Stomach (tissue), 4 donors: ENCODE measurements at regions not wholly inside any gene's neighbourhood (a gene's known extent, or its start where the extent isn't known, plus 50 kb on each side); places are given as distances from the start of the nearest gene placed in this dataset.

Experiments
- CTCF ChIP-seq, 7 experiments: fragments of 450-650 bp in 4 of 7; fragments of 200-600 bp in 3 of 7; sonication (generic) in 3 of 7; IDR thresholded peaks; one replicate each; pipeline ENCODE4 v1.5.1; 2016 to 2019; ENCODE audit warnings: antibody characterized with exemption in 7 of 7, control low read depth in 2 of 7, mild to moderate bottlenecking in 1 of 7
- EP300 ChIP-seq: sonication (generic); formaldehyde crosslinking; IDR thresholded peaks from one replicate; pipeline ENCODE4 v1.6.1; 2017; ENCODE audit warnings: antibody characterized with exemption
- POLR2A ChIP-seq, 4 donors: fragments of 450-650 bp; IDR thresholded peaks; one replicate each; pipeline ENCODE4 v1.6.1; 2016; ENCODE audit warnings: antibody characterized with exemption in 4 of 4, control low read depth in 2 of 4, mild to moderate bottlenecking in 1 of 4, moderate library complexity in 1 of 4
- POLR2AphosphoS5 ChIP-seq, 3 donors: sonication (generic); formaldehyde crosslinking; IDR thresholded peaks; one replicate each; pipeline ENCODE4 v1.6.1; 2016; ENCODE audit warnings: antibody characterized with exemption in 3 of 3

GRCh38 chr15:96494505-96494904 is 164.0 kb downstream of the NR2F2 start:
- TF ChIP-seq POLR2A (IDR thresholded peaks at IDR 0.05): no peak
- no peak for TF ChIP-seq EP300
- no peak for TF ChIP-seq CTCF (IDR thresholded peaks at IDR 0.05)
- TF ChIP-seq POLR2AphosphoS5 (IDR thresholded peaks at IDR 0.05): no peak
